GM23338 (cell line): ENCODE measurements at regions not wholly inside any gene's neighbourhood (a gene's known extent, or its start where the extent isn't known, plus 50 kb on each side); places are given as distances from the start of the nearest gene placed in this dataset.

Source experiments
- ATAC-seq: fragments of 200-7000 bp; cut with Tn5 transposase; 3 replicates; pipeline ENCODE4 v1.9.1; 2020
- DNase-seq: peaks from one replicate; pipeline ENCODE4 v3.0.0-alpha.2; 2015; ENCODE audit warnings: low spot score
- H2AFZ ChIP-seq: fragments of 200-600 bp; sonication (generic); 2 replicates; pipeline ENCODE4 v1.8.0; 2016; ENCODE audit warnings: antibody characterized with exemption, mild to moderate bottlenecking, moderate library complexity
- H3F3A ChIP-seq: fragments of 200-600 bp; sonication (generic); replicated peaks from 2 replicates; pipeline ENCODE4 v1.8.0; 2017; ENCODE audit warnings: antibody characterized with exemption, mixed run types, low read depth
- H3K27ac ChIP-seq: fragments of 200-600 bp; sonication (generic); 2 replicates; pipeline ENCODE4 v1.6.1; 2016; ENCODE audit warnings: low read depth
- H3K27me3 ChIP-seq: fragments of 200-600 bp; sonication (generic); 2 replicates; pipeline ENCODE4 v1.8.0; 2016; ENCODE audit warnings: mild to moderate bottlenecking, mixed run types, moderate library complexity; ENCODE audit not compliant: insufficient read depth
- H3K36me3 ChIP-seq: fragments of 200-600 bp; sonication (generic); 2 replicates; pipeline ENCODE4 v1.8.0; 2016; ENCODE audit warnings: mild to moderate bottlenecking; ENCODE audit not compliant: insufficient read depth
- H3K4me1 ChIP-seq: fragments of 200-600 bp; sonication (generic); 2 replicates; pipeline ENCODE4 v1.8.0; 2016; ENCODE audit warnings: mild to moderate bottlenecking, moderate library complexity; ENCODE audit not compliant: insufficient read depth
- H3K4me2 ChIP-seq: fragments of 200-600 bp; sonication (generic); 2 replicates; pipeline ENCODE4 v1.7.1; 2017; ENCODE audit warnings: mixed run types
- H3K4me3 ChIP-seq: fragments of 200-600 bp; sonication (generic); 2 replicates; pipeline ENCODE4 v1.6.1; 2016; ENCODE audit warnings: mixed run types
- H3K79me2 ChIP-seq: fragments of 200-600 bp; sonication (generic); replicated peaks from 2 replicates; pipeline ENCODE4 v1.8.0; 2017; ENCODE audit warnings: mild to moderate bottlenecking; ENCODE audit not compliant: insufficient read depth
- H3K9me2 ChIP-seq: fragments of 200-600 bp; sonication (generic); 2 replicates; pipeline ENCODE4 v1.8.0; 2017; ENCODE audit not compliant: insufficient read depth
- H4K20me1 ChIP-seq: fragments of 200-600 bp; sonication (generic); replicated peaks from 2 replicates; pipeline ENCODE4 v1.8.0; 2017; ENCODE audit warnings: mild to moderate bottlenecking; ENCODE audit not compliant: insufficient read depth
- H3K27ac Mint-ChIP-seq: 2 replicates; pipeline ENCODE4 v1.8.0; 2020; ENCODE audit warnings: inconsistent platforms, mild to moderate bottlenecking, moderate library complexity, mixed read lengths
- H3K27me3 Mint-ChIP-seq: 3 replicates; pipeline ENCODE4 v1.8.0; 2022; ENCODE audit warnings: low read depth, mild to moderate bottlenecking, moderate library complexity, mixed read lengths, inconsistent platforms; ENCODE audit not compliant: insufficient read depth, poor library complexity
- H3K36me3 Mint-ChIP-seq: 3 replicates; pipeline ENCODE4 v1.8.0; 2021; ENCODE audit warnings: low read depth, mild to moderate bottlenecking, inconsistent platforms, moderate library complexity, mixed read lengths
- H3K4me1 Mint-ChIP-seq: 3 replicates; pipeline ENCODE4 v1.8.0; 2020; ENCODE audit warnings: mild to moderate bottlenecking, inconsistent platforms, mixed read lengths
- H3K4me3 Mint-ChIP-seq: 3 replicates; pipeline ENCODE4 v1.8.0; 2021; ENCODE audit warnings: moderate library complexity, mild to moderate bottlenecking, inconsistent platforms, mixed read lengths
- H3K9me3 Mint-ChIP-seq: 3 replicates; pipeline ENCODE4 v1.8.0; 2020; ENCODE audit warnings: moderate library complexity, mild to moderate bottlenecking, inconsistent platforms, mixed read lengths
- ETS1 ChIP-seq: IDR thresholded peaks from 2 replicates; pipeline ENCODE4 v1.6.1; 2016; ENCODE audit warnings: antibody characterized with exemption
- NANOG ChIP-seq: IDR thresholded peaks from 2 replicates; pipeline ENCODE4 v1.6.1; 2016; ENCODE audit warnings: antibody characterized with exemption, borderline replicate concordance
- REST ChIP-seq: IDR thresholded peaks from one replicate; pipeline ENCODE4 v1.6.1; 2018; ENCODE audit warnings: antibody characterized with exemption; ENCODE audit not compliant: unreplicated experiment
- STAT1 ChIP-seq: IDR thresholded peaks from one replicate; pipeline ENCODE4 v1.6.1; 2016; ENCODE audit warnings: antibody characterized with exemption; ENCODE audit not compliant: unreplicated experiment
- ZNF331 ChIP-seq: fragments of 250-450 bp; sonication (Bioruptor Pico); IDR thresholded peaks from 2 replicates; pipeline ENCODE4 v1.5.0; 2020; ENCODE audit warnings: low read depth, mild to moderate bottlenecking, moderate library complexity
- TF ChIP-seq, protein P1 (sequence below), 2 experiments: fragments of 200-600 bp in 1 of 2; sonication (generic) in 1 of 2; conservative IDR thresholded peaks; 2 replicates each; pipeline versions ENCODE4 v1.5.1 to v1.6.1; 2016 to 2017; ENCODE audit warnings: antibody characterized with exemption in 2 of 2, low read depth in 2 of 2, mild to moderate bottlenecking in 2 of 2, moderate library complexity in 1 of 2

DNA sequence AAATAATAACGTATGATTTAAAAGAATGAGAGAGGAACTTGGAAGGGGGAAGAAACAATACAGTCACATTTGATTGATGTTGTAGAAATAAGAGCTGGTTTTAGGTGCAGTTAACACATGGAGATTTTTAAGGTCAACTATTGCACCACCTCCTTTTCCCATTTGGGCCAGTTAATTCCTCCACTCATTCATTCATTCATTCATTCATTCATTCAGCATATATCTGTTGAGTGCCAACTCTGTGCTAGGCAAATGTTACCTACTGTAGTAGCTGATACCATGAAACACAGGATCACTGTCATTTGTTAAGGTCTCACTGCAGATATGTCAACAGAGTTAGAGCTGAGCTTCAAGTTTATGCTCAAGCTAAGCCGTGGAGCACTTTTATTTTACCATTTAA is 115.7 kb upstream of the ARID2 start:
- no peak overlapping the region for H2AFZ ChIP-seq
- H3K36me3 ChIP-seq = no peaks in the 10 kb centered on the region
- H4K20me1 ChIP-seq = no peaks in the 10 kb centered on the region
- no peaks in the 10 kb centered on the region for H3K36me3 Mint-ChIP-seq
- no peaks in the 10 kb centered on the region for H3K79me2 ChIP-seq
- ATAC-seq = no peak
- H3K27me3 Mint-ChIP-seq = no peaks in the 10 kb centered on the region
- H3K4me2 ChIP-seq = no peak overlapping the region
- no peaks in the 10 kb centered on the region for H3K9me3 Mint-ChIP-seq
- no peak for DNase-seq
- no peak overlapping the region for H3K27ac ChIP-seq
- H3K4me3 ChIP-seq = no peak overlapping the region
- H3K27ac Mint-ChIP-seq = no peak overlapping the region
- no peak overlapping the region for H3K4me3 Mint-ChIP-seq
- no peaks in the 10 kb centered on the region for H3K27me3 ChIP-seq
- H3K4me1 ChIP-seq = no peaks in the 10 kb centered on the region
- H3F3A ChIP-seq = no peaks in the 10 kb centered on the region
- H3K9me2 ChIP-seq = no peaks in the 10 kb centered on the region
- TF ChIP-seq STAT1 = no peak
- no peaks in the 10 kb centered on the region for H3K4me1 Mint-ChIP-seq

DNA sequence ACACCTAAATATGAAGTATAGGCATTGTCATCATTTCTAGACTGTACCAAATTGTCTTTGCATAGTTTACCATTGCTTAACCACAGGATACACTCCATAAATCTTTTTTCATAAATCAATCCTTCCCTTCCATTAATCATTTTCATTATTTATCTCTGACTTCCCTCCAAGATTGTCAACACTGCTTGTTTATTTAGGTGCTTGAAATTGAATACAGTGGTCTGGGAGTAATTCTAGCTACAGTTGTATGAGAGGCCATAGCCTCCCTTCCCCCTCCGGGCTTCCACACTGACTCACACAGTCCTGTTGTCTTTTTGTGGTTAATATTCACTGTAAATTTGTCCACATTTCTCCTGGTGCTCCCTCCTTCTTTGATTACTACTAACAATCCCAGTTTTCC is 114.2 kb upstream of the ARID2 start:
- no peak overlapping the region for H3K27ac ChIP-seq
- no peaks in the 10 kb centered on the region for H3K4me1 ChIP-seq
- H3F3A ChIP-seq = no peaks in the 10 kb centered on the region
- no peaks in the 10 kb centered on the region for H4K20me1 ChIP-seq
- Mint-ChIP-seq H3K9me3 (no peaks in the 10 kb centered on the region), H3K27ac (no peak overlapping the region), H3K27me3 (no peaks in the 10 kb centered on the region), H3K36me3 (no peaks in the 10 kb centered on the region), H3K4me1 (no peaks in the 10 kb centered on the region), H3K4me3 (no peak overlapping the region)
- no peaks in the 10 kb centered on the region for H3K9me2 ChIP-seq
- no peaks in the 10 kb centered on the region for H3K27me3 ChIP-seq
- no peak overlapping the region for H3K4me3 ChIP-seq
- DNase-seq (no peak), ATAC-seq (no peak)
- H2AFZ ChIP-seq = peak overlapping the region; percentile 65; the same call in 1 of the 2 replicates
- no peaks in the 10 kb centered on the region for H3K79me2 ChIP-seq
- TF ChIP-seq ZNF331 (CRISPR knock-in tag) = no peak
- no peak for TF ChIP-seq ETS1
- TF ChIP-seq, protein P1, sequence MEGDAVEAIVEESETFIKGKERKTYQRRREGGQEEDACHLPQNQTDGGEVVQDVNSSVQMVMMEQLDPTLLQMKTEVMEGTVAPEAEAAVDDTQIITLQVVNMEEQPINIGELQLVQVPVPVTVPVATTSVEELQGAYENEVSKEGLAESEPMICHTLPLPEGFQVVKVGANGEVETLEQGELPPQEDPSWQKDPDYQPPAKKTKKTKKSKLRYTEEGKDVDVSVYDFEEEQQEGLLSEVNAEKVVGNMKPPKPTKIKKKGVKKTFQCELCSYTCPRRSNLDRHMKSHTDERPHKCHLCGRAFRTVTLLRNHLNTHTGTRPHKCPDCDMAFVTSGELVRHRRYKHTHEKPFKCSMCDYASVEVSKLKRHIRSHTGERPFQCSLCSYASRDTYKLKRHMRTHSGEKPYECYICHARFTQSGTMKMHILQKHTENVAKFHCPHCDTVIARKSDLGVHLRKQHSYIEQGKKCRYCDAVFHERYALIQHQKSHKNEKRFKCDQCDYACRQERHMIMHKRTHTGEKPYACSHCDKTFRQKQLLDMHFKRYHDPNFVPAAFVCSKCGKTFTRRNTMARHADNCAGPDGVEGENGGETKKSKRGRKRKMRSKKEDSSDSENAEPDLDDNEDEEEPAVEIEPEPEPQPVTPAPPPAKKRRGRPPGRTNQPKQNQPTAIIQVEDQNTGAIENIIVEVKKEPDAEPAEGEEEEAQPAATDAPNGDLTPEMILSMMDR (conservative IDR thresholded peaks at IDR 0.05; ENCODE audit: low read depth in 2 of 2) = no peak
- TF ChIP-seq NANOG = no peak
- TF ChIP-seq REST = no peak
- H3K36me3 ChIP-seq = no peaks in the 10 kb centered on the region
- no peak overlapping the region for H3K4me2 ChIP-seq
